Mesenchymal stem cell (in vitro differentiated cells and primary cell): ENCODE measurements at regions not wholly inside any gene's neighbourhood (a gene's known extent, or its start where the extent isn't known, plus 50 kb on each side); places are given as distances from the start of the nearest gene placed in this dataset.

ENCODE experiments used
- DNase-seq: peaks from one replicate; pipeline ENCODE4 v3.0.0-alpha.2; 2013
- H2AFZ ChIP-seq: one replicate; pipeline ENCODE4 v1.6.1; 2013; ENCODE audit warnings: low read depth, mild to moderate bottlenecking, control low read depth, inconsistent platforms, low read length, moderate library complexity
- H2AK5ac ChIP-seq: 2 replicates; pipeline ENCODE4 v1.6.1; 2013; ENCODE audit warnings: low read length, moderate library complexity, mild to moderate bottlenecking, inconsistent platforms; ENCODE audit not compliant: severe bottlenecking
- H2BK120ac ChIP-seq: one replicate; pipeline ENCODE4 v1.6.1; 2013; ENCODE audit warnings: low read depth, mild to moderate bottlenecking, inconsistent platforms, low read length, moderate library complexity
- H2BK12ac ChIP-seq, 2 experiments: one replicate each; pipeline ENCODE4 v1.6.1; 2013; ENCODE audit warnings: inconsistent platforms in 2 of 2, low read length in 2 of 2, mild to moderate bottlenecking in 2 of 2, moderate library complexity in 2 of 2, control low read depth in 1 of 2
- H2BK15ac ChIP-seq: one replicate; pipeline ENCODE4 v1.6.1; 2013; ENCODE audit warnings: mild to moderate bottlenecking, low read depth, inconsistent platforms; ENCODE audit not compliant: poor library complexity, severe bottlenecking
- H2BK5ac ChIP-seq: 2 replicates; pipeline ENCODE4 v1.6.1; 2013; ENCODE audit warnings: low read depth, mild to moderate bottlenecking, low read length, control low read depth, inconsistent platforms; ENCODE audit not compliant: poor library complexity, severe bottlenecking
- H3K14ac ChIP-seq, 2 experiments: one replicate each; pipeline ENCODE4 v1.6.1; 2013; ENCODE audit warnings: inconsistent platforms in 2 of 2, low read length in 2 of 2, control low read depth in 1 of 2, mild to moderate bottlenecking in 1 of 2, moderate library complexity in 1 of 2
- H3K18ac ChIP-seq, 2 experiments: one replicate each; pipeline ENCODE4 v1.6.1; 2013; ENCODE audit warnings: inconsistent platforms in 2 of 2, low read length in 2 of 2, control low read depth in 1 of 2, low read depth in 1 of 2, mild to moderate bottlenecking in 1 of 2
- H3K23ac ChIP-seq, 2 experiments: one replicate each; pipeline ENCODE4 v1.6.1; 2013; ENCODE audit warnings: inconsistent platforms in 2 of 2, low read length in 2 of 2, mild to moderate bottlenecking in 2 of 2, moderate library complexity in 2 of 2, control low read depth in 1 of 2
- H3K27ac ChIP-seq: 2 replicates; pipeline ENCODE4 v1.5.1; 2013; ENCODE audit warnings: mild to moderate bottlenecking, moderate library complexity, low read length, control low read depth, inconsistent platforms; ENCODE audit not compliant: poor library complexity, severe bottlenecking
- H3K27me3 ChIP-seq, 2 experiments: 2 replicates each; pipeline versions ENCODE4 v1.6.1 to v1.7.0; 2013; ENCODE audit warnings: low read length in 2 of 2, mild to moderate bottlenecking in 2 of 2, moderate library complexity in 2 of 2, control low read depth in 1 of 2, inconsistent platforms in 1 of 2; ENCODE audit not compliant: control insufficient read depth in 1 of 2, insufficient read depth in 1 of 2
- H3K36me3 ChIP-seq, 2 experiments: 2 replicates each; pipeline versions ENCODE4 v1.6.1 to v1.7.0; 2013; ENCODE audit warnings: low read length in 2 of 2, control low read depth in 1 of 2, inconsistent platforms in 1 of 2, low read depth in 1 of 2, mild to moderate bottlenecking in 1 of 2; ENCODE audit not compliant: insufficient read depth in 2 of 2, control insufficient read depth in 1 of 2
- H3K4ac ChIP-seq, 2 experiments: one replicate each; pipeline ENCODE4 v1.6.1; 2013; ENCODE audit warnings: inconsistent platforms in 2 of 2, low read length in 2 of 2, mild to moderate bottlenecking in 2 of 2, moderate library complexity in 2 of 2, control low read depth in 1 of 2, low read depth in 1 of 2
- H3K4me1 ChIP-seq: 2 replicates; pipeline ENCODE4 v1.6.1; 2013; ENCODE audit warnings: low read depth, low read length, control low read depth; ENCODE audit not compliant: control insufficient read depth, insufficient read depth
- H3K4me2 ChIP-seq: 2 replicates; pipeline ENCODE4 v1.6.1; 2013; ENCODE audit warnings: low read length, mild to moderate bottlenecking, inconsistent platforms; ENCODE audit not compliant: poor library complexity, severe bottlenecking
- H3K4me3 ChIP-seq, 2 experiments: 2 replicates each; pipeline versions ENCODE4 v1.5.1 to v1.7.0; 2013; ENCODE audit warnings: low read length in 2 of 2, mild to moderate bottlenecking in 2 of 2, control low read depth in 1 of 2, low read depth in 1 of 2; ENCODE audit not compliant: insufficient read depth in 1 of 2
- H3K79me1 ChIP-seq: replicated peaks from 2 replicates; pipeline ENCODE4 v1.6.1; 2013; ENCODE audit warnings: mild to moderate bottlenecking, control low read depth, low read length, inconsistent platforms; ENCODE audit not compliant: poor library complexity, severe bottlenecking
- H3K9ac ChIP-seq: 2 replicates; pipeline ENCODE4 v1.7.0; 2013; ENCODE audit warnings: mild to moderate bottlenecking, low read length, moderate library complexity
- H3K9me3 ChIP-seq: 2 replicates; pipeline ENCODE4 v1.7.0; 2013; ENCODE audit warnings: mild to moderate bottlenecking, low read length; ENCODE audit not compliant: control insufficient read depth
- H4K8ac ChIP-seq: one replicate; pipeline ENCODE4 v1.6.1; 2013; ENCODE audit warnings: inconsistent platforms, mild to moderate bottlenecking, low read length, moderate library complexity
- H4K91ac ChIP-seq: one replicate; pipeline ENCODE4 v1.6.1; 2013; ENCODE audit warnings: mild to moderate bottlenecking, low read length, inconsistent platforms
- whole genome bisulfite sequencing: methylation state at CpG from one replicate; pipeline ENCODE4 v1.1.7; 2013; ENCODE audit warnings: mixed read lengths; 5-methylcytosine and 5-hydroxymethylcytosine counted together

DNA sequence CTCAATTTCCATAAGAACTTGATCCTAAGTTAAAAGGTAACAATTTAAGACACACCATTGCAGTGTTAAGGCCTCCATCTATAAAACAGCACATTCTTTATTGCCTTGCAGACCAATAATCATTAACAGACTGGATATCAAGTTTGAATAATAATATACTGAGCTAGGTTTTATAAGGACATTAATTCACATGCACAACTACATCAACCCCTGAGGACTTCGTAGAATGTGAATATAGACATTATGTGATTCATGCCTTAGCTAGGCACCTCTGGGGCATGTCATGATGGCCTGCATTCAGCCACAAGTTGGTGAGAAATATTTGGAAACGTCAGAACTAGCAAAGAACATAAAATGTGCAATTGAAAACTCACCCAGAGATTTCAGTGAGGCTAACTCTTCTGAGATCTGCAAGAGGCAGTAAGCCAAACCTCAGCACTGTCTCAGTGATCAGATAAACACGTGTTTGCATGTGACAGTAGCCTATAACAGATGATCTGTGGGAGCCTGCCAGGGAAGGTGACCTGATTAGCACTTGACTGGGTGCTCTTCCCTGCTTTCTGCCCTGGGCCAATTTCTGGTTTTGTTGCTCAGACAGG, 492.2 kb downstream of the FLRT2 start:
- 33% methylated on average over 3 of the region's 3 CpGs for WGBS
- Histone ChIP-seq H3K14ac (no peak overlapping the region), H3K9ac (no peak overlapping the region), H2BK12ac (no peak overlapping the region), H3K18ac (no peak overlapping the region), H3K27me3 (no peaks in the 10 kb centered on the region), H3K27ac (no peak overlapping the region), H2BK5ac (no peak overlapping the region), H3K79me1 (no peaks in the 10 kb centered on the region), H2AFZ (no peak overlapping the region), H2BK15ac (no peak overlapping the region), H3K36me3 (no peaks in the 10 kb centered on the region), H3K4me2 (no peak overlapping the region), H2AK5ac (no peak overlapping the region), H2BK120ac (no peak overlapping the region), H3K23ac (no peak overlapping the region), H4K8ac (no peak overlapping the region), H3K4ac (no peak overlapping the region), H3K9me3 (peaks cover 9% of the 10 kb centered on the region), H3K4me3 (no peak overlapping the region), H3K4me1 (no peaks in the 10 kb centered on the region), H4K91ac (no peak overlapping the region)
- DNase-seq = peak; percentile 12

GRCh38 chr14:86020841-86021240, 490.9 kb downstream of the FLRT2 start:
- Histone ChIP-seq H2AFZ (no peak overlapping the region), H4K91ac (no peak overlapping the region), H2BK5ac (no peak overlapping the region), H3K14ac (no peak overlapping the region), H3K18ac (no peak overlapping the region), H3K9me3 (peaks cover 3% of the 10 kb centered on the region), H3K9ac (no peak overlapping the region), H3K4ac (no peak overlapping the region), H3K23ac (no peak overlapping the region), H3K36me3 (no peaks in the 10 kb centered on the region), H4K8ac (no peak overlapping the region), H3K4me2 (no peak overlapping the region), H3K4me1 (no peaks in the 10 kb centered on the region), H3K27ac (no peak overlapping the region), H2BK120ac (no peak overlapping the region), H3K79me1 (no peaks in the 10 kb centered on the region), H2BK15ac (no peak overlapping the region), H3K27me3 (no peaks in the 10 kb centered on the region), H3K4me3 (no peak overlapping the region), H2AK5ac (no peak overlapping the region), H2BK12ac (no peak overlapping the region)
- no peak for DNase-seq

- peak; percentile 8 for DNase-seq
- no peak overlapping the region for H3K14ac ChIP-seq
- no peak overlapping the region for H2AK5ac ChIP-seq
- H3K4me2 ChIP-seq = no peak overlapping the region
- no peak overlapping the region for H3K27ac ChIP-seq
- no peak overlapping the region for H3K23ac ChIP-seq
- no peak overlapping the region for H3K4me3 ChIP-seq
- no peak overlapping the region for H2BK15ac ChIP-seq
- no peak overlapping the region for H2BK12ac ChIP-seq
- no peaks in the 10 kb centered on the region for H3K4me1 ChIP-seq
- H3K9me3 ChIP-seq = peaks cover 3% of the 10 kb centered on the region
- H2BK5ac ChIP-seq = no peak overlapping the region
- H3K9ac ChIP-seq = no peak overlapping the region
- H2AFZ ChIP-seq = no peak overlapping the region
- WGBS = no CpG with 5 or more reads among the region's 1 CpG
- H2BK120ac ChIP-seq = no peak overlapping the region
- H3K79me1 ChIP-seq = no peaks in the 10 kb centered on the region
- no peaks in the 10 kb centered on the region for H3K27me3 ChIP-seq
- H4K8ac ChIP-seq = no peak overlapping the region
- H4K91ac ChIP-seq = no peak overlapping the region
- no peak overlapping the region for H3K18ac ChIP-seq
- no peak overlapping the region for H3K4ac ChIP-seq
- no peaks in the 10 kb centered on the region for H3K36me3 ChIP-seq
Observed at GRCh38 chr14:86015941-86016340, 486.0 kb downstream of the FLRT2 start.

DNA sequence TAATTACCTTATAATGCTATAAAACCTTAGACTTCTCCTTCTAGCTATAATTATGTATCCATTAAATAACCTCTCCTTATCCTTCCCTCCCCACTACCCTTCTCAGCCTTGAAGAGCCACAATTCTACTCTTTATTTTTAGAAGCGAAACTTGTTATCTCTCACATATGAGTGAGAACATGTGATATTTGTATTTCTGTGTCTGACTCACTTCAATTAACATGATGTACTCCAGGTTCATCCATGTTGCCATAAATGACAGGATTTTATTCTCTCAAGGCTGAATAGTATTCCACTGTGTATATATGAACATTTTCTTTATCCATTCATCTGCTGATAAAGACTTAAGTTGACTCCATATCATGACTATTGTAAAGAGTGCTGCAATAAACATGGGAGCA, 485.6 kb downstream of the FLRT2 start:
- Histone ChIP-seq H3K14ac (no peak overlapping the region), H3K4ac (no peak overlapping the region), H3K9ac (no peak overlapping the region), H3K27ac (no peak overlapping the region), H4K91ac (no peak overlapping the region), H2BK120ac (no peak overlapping the region), H3K4me2 (no peak overlapping the region), H3K79me1 (no peaks in the 10 kb centered on the region), H3K23ac (no peak overlapping the region), H4K8ac (no peak overlapping the region), H3K27me3 (no peaks in the 10 kb centered on the region), H2AK5ac (no peak overlapping the region), H3K4me3 (no peak overlapping the region), H3K18ac (no peak overlapping the region), H2BK5ac (no peak overlapping the region), H2BK12ac (no peak overlapping the region), H2AFZ (no peak overlapping the region), H3K36me3 (no peaks in the 10 kb centered on the region), H3K4me1 (no peaks in the 10 kb centered on the region), H3K9me3 (peaks cover 3% of the 10 kb centered on the region), H2BK15ac (no peak overlapping the region)
- no CpG with 5 or more reads among the region's 1 CpG for WGBS
- no peak for DNase-seq
